GM18502 (cell line): ENCODE measurements at regions not wholly inside any gene's neighbourhood (a gene's known extent, or its start where the extent isn't known, plus 50 kb on each side); places are given as distances from the start of the nearest gene placed in this dataset.
"Not testable (repeated sequence)": the region's sequence is repeated elsewhere in the genome, so short reads cannot be mapped to it uniquely, and the experiment has no call there.

Experiments
- ATAC-seq: cut with Tn5 transposase; IDR thresholded peaks from one replicate; pipeline ENCODE4 v1.9.1; 2021; ENCODE audit warnings: mild to moderate bottlenecking; ENCODE audit not compliant: unreplicated experiment, poor library complexity

GRCh38 chr11:100525635-100526034 lies 161.5 kb upstream of the ARHGAP42 start:
- no peak for ATAC-seq

GRCh38 chr11:100528872-100529416 lies 158.1 kb upstream of the ARHGAP42 start:
- ATAC-seq: no peak

GRCh38 chr11:100531290-100531689 lies 155.8 kb upstream of the ARHGAP42 start:
- ATAC-seq: not testable (repeated sequence)

- ATAC-seq: no peak
Measured at GRCh38 chr11:100536979-100537378, 150.1 kb upstream of the ARHGAP42 start.

GRCh38 chr11:100543386-100543785 lies 143.7 kb upstream of the ARHGAP42 start:
- ATAC-seq: no peak

- ATAC-seq: no peak
Measured at GRCh38 chr11:100545556-100545955, 141.5 kb upstream of the ARHGAP42 start.

- ATAC-seq: no peak
Measured at GRCh38 chr11:100545970-100546369, 141.1 kb upstream of the ARHGAP42 start.

- ATAC-seq: no peak
Measured at GRCh38 chr11:100546714-100547113, 140.4 kb upstream of the ARHGAP42 start.

GRCh38 chr11:100550298-100550697 lies 136.8 kb upstream of the ARHGAP42 start:
- ATAC-seq: no peak

GRCh38 chr11:100550912-100551632 lies 136.0 kb upstream of the ARHGAP42 start:
- ATAC-seq: no peak

- ATAC-seq: no peak
Measured at GRCh38 chr11:100555931-100556330, 131.2 kb upstream of the ARHGAP42 start.

- ATAC-seq: no peak
Measured at GRCh38 chr11:100556781-100557180, 130.3 kb upstream of the ARHGAP42 start.

- no peak for ATAC-seq
Measured at GRCh38 chr11:100557830-100558611, 129.1 kb upstream of the ARHGAP42 start.

GRCh38 chr11:100560606-100561005 lies 126.5 kb upstream of the ARHGAP42 start:
- ATAC-seq: no peak

- ATAC-seq: no peak
Measured at GRCh38 chr11:100561323-100561722, 125.8 kb upstream of the ARHGAP42 start.

- no peak for ATAC-seq
Measured at GRCh38 chr11:100562128-100562527, 125.0 kb upstream of the ARHGAP42 start.

GRCh38 chr11:100563541-100564280 lies 123.4 kb upstream of the ARHGAP42 start:
- no peak for ATAC-seq

- ATAC-seq: no peak
Measured at GRCh38 chr11:100573911-100574513, 113.1 kb upstream of the ARHGAP42 start.

GRCh38 chr11:100574894-100575769 lies 112.0 kb upstream of the ARHGAP42 start:
- no peak for ATAC-seq
